Breast epithelium (tissue), 4 donors: ENCODE measurements at regions not wholly inside any gene's neighbourhood (a gene's known extent, or its start where the extent isn't known, plus 50 kb on each side); places are given as distances from the start of the nearest gene placed in this dataset.
"Not testable (repeated sequence)": the region's sequence is repeated elsewhere in the genome, so short reads cannot be mapped to it uniquely, and the experiment has no call there.

Experiments
- DNase-seq, 2 donors: peaks; one replicate each; pipeline ENCODE4 v3.0.0-alpha.2; 2019; ENCODE audit warnings: low spot score in 2 of 2
- H3K27ac ChIP-seq, 2 donors: fragments of 200-600 bp; sonication (generic) in 1 of 2; one replicate each; pipeline ENCODE4 v1.5.1; 2016 to 2019; ENCODE audit warnings: mild to moderate bottlenecking in 1 of 2
- H3K27me3 ChIP-seq, 2 donors: fragments of 200-600 bp; sonication (generic) in 1 of 2; one replicate each; pipeline versions ENCODE4 v1.5.1 to v1.6.0; 2017 to 2019; ENCODE audit warnings: control low read depth in 1 of 2, mild to moderate bottlenecking in 1 of 2
- H3K36me3 ChIP-seq: fragments of 200-600 bp; one replicate; pipeline ENCODE4 v1.5.1; 2019
- H3K4me1 ChIP-seq, 2 donors: fragments of 200-600 bp; sonication (generic); one replicate each; pipeline ENCODE4 v1.5.1; 2016 to 2019; ENCODE audit warnings: control low read depth in 1 of 2
- H3K4me3 ChIP-seq, 3 donors: fragments of 200-600 bp; sonication (generic); 1 replicate in 2 of 3; 2 replicates in 1 of 3; pipeline ENCODE4 v1.5.1; 2016 to 2019; ENCODE audit warnings: mild to moderate bottlenecking in 3 of 3, moderate library complexity in 2 of 3
- H3K9me3 ChIP-seq, 2 donors: fragments of 200-600 bp; sonication (generic) in 1 of 2; one replicate each; pipeline ENCODE4 v1.5.1; 2016 to 2019; ENCODE audit warnings: control low read depth in 1 of 2
- CTCF ChIP-seq, 3 donors: fragments of 450-650 bp; IDR thresholded peaks; one replicate each; pipeline ENCODE4 v1.5.1; 2016 to 2017; ENCODE audit warnings: antibody characterized with exemption in 3 of 3, mild to moderate bottlenecking in 3 of 3, moderate library complexity in 3 of 3
- POLR2A ChIP-seq: fragments of 450-650 bp; IDR thresholded peaks from one replicate; pipeline ENCODE4 v1.6.1; 2016; ENCODE audit warnings: antibody characterized with exemption, mild to moderate bottlenecking, moderate library complexity
- POLR2AphosphoS5 ChIP-seq, 3 donors: sonication (generic); formaldehyde crosslinking; IDR thresholded peaks; one replicate each; pipeline ENCODE4 v1.6.1; 2017; ENCODE audit warnings: antibody characterized with exemption in 3 of 3
- intact Hi-C: fragments of 100-400 bp; cut with DNase I; formaldehyde crosslinking; loops from one replicate; pipeline ENCODE4 v1.15.1; 2023; ENCODE audit warnings: low total_unique reads

GRCh38 chr1:66460776-66461175, 73.2 kb upstream of the SGIP1 start:
- intact Hi-C loops: no loop called here
- Histone ChIP-seq H3K4me3 (no peak overlapping the region), H3K27ac (no peak overlapping the region), H3K36me3 (no peaks in the 10 kb centered on the region), H3K4me1 (no peaks in the 10 kb centered on the region), H3K27me3 (no peaks in the 10 kb centered on the region), H3K9me3 (peaks cover 0 to 8% of the 10 kb centered on the region in 2 donors)
- no peak for DNase-seq
- TF ChIP-seq CTCF (IDR thresholded peaks at IDR 0.05): no peak
- no peak for TF ChIP-seq POLR2A
- TF ChIP-seq POLR2AphosphoS5 (IDR thresholded peaks at IDR 0.05): no peak

GRCh38 chr1:66462313-66462712, 71.6 kb upstream of the SGIP1 start:
- Histone ChIP-seq H3K27me3 (no peaks in the 10 kb centered on the region), H3K4me1 (no peaks in the 10 kb centered on the region), H3K27ac (no peak overlapping the region), H3K9me3 (peaks cover 0 to 8% of the 10 kb centered on the region in 2 donors), H3K4me3 (no peak overlapping the region), H3K36me3 (no peaks in the 10 kb centered on the region)
- TF ChIP-seq CTCF (IDR thresholded peaks at IDR 0.05): no peak
- TF ChIP-seq POLR2A: no peak
- no peak for DNase-seq
- intact Hi-C loops: no loop called here

GRCh38 chr1:66464351-66464750, 69.6 kb upstream of the SGIP1 start:
- peaks cover 0 to 8% of the 10 kb centered on the region in 2 donors for H3K9me3 ChIP-seq
- DNase-seq: no peak
- intact Hi-C loops: no loop called here
- no peaks in the 10 kb centered on the region for H3K36me3 ChIP-seq
- H3K4me1 ChIP-seq: no peaks in the 10 kb centered on the region
- no peak overlapping the region for H3K27ac ChIP-seq
- H3K4me3 ChIP-seq: no peak overlapping the region
- TF ChIP-seq POLR2A (no peak), CTCF (IDR thresholded peaks at IDR 0.05) (no peak), POLR2AphosphoS5 (IDR thresholded peaks at IDR 0.05) (no peak)
- H3K27me3 ChIP-seq: no peaks in the 10 kb centered on the region

- H3K9me3 ChIP-seq: peaks cover 0 to 8% of the 10 kb centered on the region in 2 donors
- no peak overlapping the region for H3K4me3 ChIP-seq
- TF ChIP-seq POLR2A (no peak), POLR2AphosphoS5 (IDR thresholded peaks at IDR 0.05) (no peak), CTCF (IDR thresholded peaks at IDR 0.05) (no peak)
- intact Hi-C loops: loop anchor here (5.0 kb wide), 1 partner anchor 778 kb away; no protein-coding TSS in a partner anchor
- no peaks in the 10 kb centered on the region for H3K4me1 ChIP-seq
- no peaks in the 10 kb centered on the region for H3K27me3 ChIP-seq
- H3K36me3 ChIP-seq: no peaks in the 10 kb centered on the region
- DNase-seq: no peak
- no peak overlapping the region for H3K27ac ChIP-seq
These were observed 69.2 kb upstream of the SGIP1 start for GRCh38 chr1:66464802-66465201.

- DNase-seq, H3K9me3 ChIP-seq, H3K36me3 ChIP-seq, H3K4me3 ChIP-seq, H3K27ac ChIP-seq, H3K27me3 ChIP-seq, H3K4me1 ChIP-seq: not testable (repeated sequence)
- intact Hi-C loops: loop anchor here (5.0 kb wide), 1 partner anchor 779 kb away; no protein-coding TSS in a partner anchor
These were observed 67.3 kb upstream of the SGIP1 start for GRCh38 chr1:66466695-66467094.

- DNase-seq: no peak
- Histone ChIP-seq H3K9me3 (no peaks in the 10 kb centered on the region), H3K27ac (no peak overlapping the region), H3K27me3 (no peaks in the 10 kb centered on the region), H3K36me3 (no peaks in the 10 kb centered on the region), H3K4me3 (no peak overlapping the region), H3K4me1 (no peaks in the 10 kb centered on the region)
- TF ChIP-seq CTCF (IDR thresholded peaks at IDR 0.05): no peak
- TF ChIP-seq POLR2AphosphoS5 (IDR thresholded peaks at IDR 0.05): no peak
- TF ChIP-seq POLR2A: no peak
- intact Hi-C loops: loop anchor here (5.0 kb wide), 1 partner anchor 781 kb away; no protein-coding TSS in a partner anchor
These were observed 65.2 kb upstream of the SGIP1 start for GRCh38 chr1:66468722-66469121.
